Endothelial cell (in vitro differentiated cells): ENCODE measurements at regions not wholly inside any gene's neighbourhood (a gene's known extent, or its start where the extent isn't known, plus 50 kb on each side); places are given as distances from the start of the nearest gene placed in this dataset.
"Not testable (repeated sequence)": the region's sequence is repeated elsewhere in the genome, so short reads cannot be mapped to it uniquely, and the experiment has no call there.

Source experiments
- DNase-seq: peaks from one replicate; pipeline ENCODE4 v3.0.0; 2021; ENCODE audit warnings: low spot score
- H3K27ac Mint-ChIP-seq: one replicate; pipeline ENCODE4 v1.8.0; 2021; ENCODE audit warnings: mixed read lengths, inconsistent platforms; ENCODE audit not compliant: unreplicated experiment
- H3K27me3 Mint-ChIP-seq: one replicate; pipeline ENCODE4 v1.8.0; 2021; ENCODE audit warnings: mild to moderate bottlenecking, moderate library complexity, mixed read lengths, inconsistent platforms; ENCODE audit not compliant: unreplicated experiment
- H3K36me3 Mint-ChIP-seq: one replicate; pipeline ENCODE4 v1.8.0; 2021; ENCODE audit warnings: mild to moderate bottlenecking, low read depth, mixed read lengths, inconsistent platforms; ENCODE audit not compliant: unreplicated experiment
- H3K4me1 Mint-ChIP-seq: one replicate; pipeline ENCODE4 v1.8.0; 2021; ENCODE audit warnings: mild to moderate bottlenecking, mixed read lengths, inconsistent platforms; ENCODE audit not compliant: unreplicated experiment
- H3K4me3 Mint-ChIP-seq: one replicate; pipeline ENCODE4 v1.8.0; 2021; ENCODE audit warnings: mild to moderate bottlenecking, mixed read lengths, inconsistent platforms; ENCODE audit not compliant: unreplicated experiment
- H3K9me3 Mint-ChIP-seq: one replicate; pipeline ENCODE4 v1.8.0; 2021; ENCODE audit warnings: mixed read lengths, inconsistent platforms; ENCODE audit not compliant: unreplicated experiment
- CTCF ChIP-seq: fragments of 200-600 bp; sonication (generic); IDR thresholded peaks from one replicate; pipeline ENCODE4 v1.5.0; 2021; ENCODE audit warnings: antibody characterized with exemption; ENCODE audit not compliant: unreplicated experiment

GRCh38 chrY:7544172-7544770 lies 632.7 kb upstream of the AMELY start:
- TF ChIP-seq CTCF: no peak
- Mint-ChIP-seq H3K27ac (peak overlapping the region; percentile 98), H3K36me3 (no peaks in the 10 kb centered on the region)

DNA sequence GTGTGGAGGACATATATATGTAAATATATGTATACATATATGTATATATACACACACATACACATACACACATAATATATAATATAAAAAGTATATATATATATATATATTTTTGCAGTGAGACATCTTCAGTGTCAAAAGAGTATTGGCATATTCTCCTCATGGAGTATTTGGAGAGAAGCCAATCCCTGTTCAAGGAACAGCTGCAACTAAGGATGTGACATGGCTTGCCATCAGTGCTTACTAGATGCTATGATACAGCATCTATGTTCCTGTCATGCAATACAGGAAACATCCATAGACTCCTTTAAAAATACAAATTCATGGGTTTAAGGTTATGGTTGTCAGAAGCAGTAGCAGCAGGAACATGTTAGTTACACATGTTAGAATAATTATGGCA lies 632.0 kb upstream of the AMELY start:
- H3K27ac Mint-ChIP-seq: peak overlapping the region; percentile 98
- TF ChIP-seq CTCF: no peak
- H3K27me3 Mint-ChIP-seq: no peaks in the 10 kb centered on the region
- H3K4me1 Mint-ChIP-seq: peaks cover 28% of the 10 kb centered on the region
- H3K36me3 Mint-ChIP-seq: no peaks in the 10 kb centered on the region
- DNase-seq: no peak
- H3K4me3 Mint-ChIP-seq: no peak overlapping the region
- H3K9me3 Mint-ChIP-seq: no peaks in the 10 kb centered on the region

More at GRCh38 chrY:7544172-7544770, 632.7 kb upstream of the AMELY start:
- Mint-ChIP-seq H3K4me3 (no peak overlapping the region), H3K27me3 (no peaks in the 10 kb centered on the region), H3K4me1 (peaks cover 28% of the 10 kb centered on the region), H3K9me3 (no peaks in the 10 kb centered on the region)
- no peak for DNase-seq

- Mint-ChIP-seq H3K9me3 (no peaks in the 10 kb centered on the region), H3K4me3 (no peak overlapping the region), H3K27ac (peak overlapping the region; percentile 30), H3K4me1 (peaks cover 28% of the 10 kb centered on the region), H3K27me3 (no peaks in the 10 kb centered on the region), H3K36me3 (no peaks in the 10 kb centered on the region)
- DNase-seq: no peak
- no peak for TF ChIP-seq CTCF
These were observed 630.8 kb upstream of the AMELY start for GRCh38 chrY:7542256-7542858.

- Mint-ChIP-seq H3K4me3 (no peak overlapping the region), H3K4me1 (peaks cover 2% of the 10 kb centered on the region), H3K9me3 (no peaks in the 10 kb centered on the region), H3K36me3 (no peaks in the 10 kb centered on the region), H3K27ac (no peak overlapping the region), H3K27me3 (no peaks in the 10 kb centered on the region)
- DNase-seq: no peak
- no peak for TF ChIP-seq CTCF
These were observed 617.8 kb upstream of the AMELY start for GRCh38 chrY:7529396-7529795.

- H3K9me3 Mint-ChIP-seq, H3K27me3 Mint-ChIP-seq, H3K27ac Mint-ChIP-seq, H3K4me1 Mint-ChIP-seq, H3K4me3 Mint-ChIP-seq, H3K36me3 Mint-ChIP-seq, DNase-seq: not testable (repeated sequence)
These were observed 616.0 kb upstream of the AMELY start for GRCh38 chrY:7527568-7527967.
